GM18907 (cell line): ENCODE measurements at regions not wholly inside any gene's neighbourhood (a gene's known extent, or its start where the extent isn't known, plus 50 kb on each side); places are given as distances from the start of the nearest gene placed in this dataset.

Source experiments
- ATAC-seq: cut with Tn5 transposase; IDR thresholded peaks from one replicate; pipeline ENCODE4 v1.9.1; 2021; ENCODE audit warnings: mild to moderate bottlenecking, moderate library complexity; ENCODE audit not compliant: unreplicated experiment

GRCh38 chr10:10826125-10826524 is 191.5 kb upstream of the CELF2 start:
- no peak for ATAC-seq

GRCh38 chr10:10828623-10829022 is 189.0 kb upstream of the CELF2 start:
- ATAC-seq: no peak

GRCh38 chr10:10829576-10829975 is 188.1 kb upstream of the CELF2 start:
- no peak for ATAC-seq

- no peak for ATAC-seq
Measured at GRCh38 chr10:10830293-10830986, 187.2 kb upstream of the CELF2 start.

- no peak for ATAC-seq
Measured at GRCh38 chr10:10831085-10831484, 186.6 kb upstream of the CELF2 start.

GRCh38 chr10:10833955-10834354 is 183.7 kb upstream of the CELF2 start:
- ATAC-seq: no peak

GRCh38 chr10:10844251-10844650 is 173.4 kb upstream of the CELF2 start:
- no peak for ATAC-seq

- ATAC-seq: no peak
Measured at GRCh38 chr10:10845185-10845584, 172.5 kb upstream of the CELF2 start.

- no peak for ATAC-seq
Measured at GRCh38 chr10:10845826-10846503, 171.7 kb upstream of the CELF2 start.

- ATAC-seq: no peak
Measured at GRCh38 chr10:10846504-10846900, 171.2 kb upstream of the CELF2 start.

GRCh38 chr10:10847387-10847786 is 170.3 kb upstream of the CELF2 start:
- no peak for ATAC-seq

GRCh38 chr10:10848488-10849111 is 169.1 kb upstream of the CELF2 start:
- ATAC-seq: no peak

GRCh38 chr10:10849306-10849705 is 168.4 kb upstream of the CELF2 start:
- no peak for ATAC-seq

- no peak for ATAC-seq
Measured at GRCh38 chr10:10850214-10850613, 167.5 kb upstream of the CELF2 start.

- ATAC-seq: no peak
Measured at GRCh38 chr10:10852464-10852863, 165.2 kb upstream of the CELF2 start.

GRCh38 chr10:10853954-10854353 is 163.7 kb upstream of the CELF2 start:
- no peak for ATAC-seq

- ATAC-seq: no peak
Measured at GRCh38 chr10:10854725-10855124, 162.9 kb upstream of the CELF2 start.

GRCh38 chr10:10855151-10855581 is 162.5 kb upstream of the CELF2 start:
- no peak for ATAC-seq

- ATAC-seq: no peak
Measured at GRCh38 chr10:10860455-10860976, 157.2 kb upstream of the CELF2 start.

- no peak for ATAC-seq
Measured at GRCh38 chr10:10865303-10865702, 152.4 kb upstream of the CELF2 start.

GRCh38 chr10:10865913-10866312 is 151.8 kb upstream of the CELF2 start:
- ATAC-seq: no peak

- ATAC-seq: peak; percentile 94
Measured at GRCh38 chr10:10869592-10869991, 148.1 kb upstream of the CELF2 start.
